ENCODE measurements at regions not wholly inside any gene's neighbourhood (a gene's known extent, or its start where the extent isn't known, plus 50 kb on each side); places are given as distances from the start of the nearest gene placed in this dataset.
A peak's percentile ranks its signal among the peaks of the same experiment; 100 is the strongest.
"Not testable (repeated sequence)": the region's sequence is repeated elsewhere in the genome, so short reads cannot be mapped to it uniquely, and the experiment has no call there.

- no peak for ATAC-seq (replicated peaks)
- Mint-ChIP-seq H3K4me3 (no peak overlapping the region), H3K36me3 (no peaks in the 10 kb centered on the region), H3K4me1 (peaks cover 0 to 13% of the 10 kb centered on the region in 2 donors), H3K9me3 (no peaks in the 10 kb centered on the region), H3K27ac (no peak overlapping the region), H3K27me3 (peaks cover 9 to 13% of the 10 kb centered on the region in 2 donors)
- no peak for DNase-seq
Observed at GRCh38 chr6:139982652-139983295, 608.3 kb upstream of the CITED2 start.

GRCh38 chr6:139982195-139982594 is 607.7 kb upstream of the CITED2 start:
- Mint-ChIP-seq H3K27me3 (peaks cover 9 to 13% of the 10 kb centered on the region in 2 donors), H3K36me3 (no peaks in the 10 kb centered on the region), H3K9me3 (no peaks in the 10 kb centered on the region), H3K27ac (no peak overlapping the region), H3K4me3 (no peak overlapping the region), H3K4me1 (peaks cover 0 to 7% of the 10 kb centered on the region in 2 donors)
- DNase-seq (no peak), ATAC-seq (replicated peaks) (no peak)

- Mint-ChIP-seq H3K9me3 (no peaks in the 10 kb centered on the region), H3K36me3 (no peaks in the 10 kb centered on the region), H3K4me1 (peaks cover 0 to 6% of the 10 kb centered on the region in 2 donors), H3K27me3 (peaks cover 9 to 13% of the 10 kb centered on the region in 2 donors), H3K27ac (no peak overlapping the region), H3K4me3 (no peak overlapping the region)
- DNase-seq = no peak
- ATAC-seq (replicated peaks) = no peak
Observed at GRCh38 chr6:139981768-139982181, 607.3 kb upstream of the CITED2 start.

- Mint-ChIP-seq H3K4me3 (no peak overlapping the region), H3K27me3 (peaks cover 9 to 13% of the 10 kb centered on the region in 2 donors), H3K36me3 (no peaks in the 10 kb centered on the region), H3K27ac (no peak overlapping the region), H3K9me3 (no peaks in the 10 kb centered on the region), H3K4me1 (peaks cover 0 to 6% of the 10 kb centered on the region in 2 donors)
- DNase-seq = no peak
- no peak for ATAC-seq (replicated peaks)
Observed at GRCh38 chr6:139981066-139981624, 606.7 kb upstream of the CITED2 start.

GRCh38 chr6:139980631-139981030 is 606.2 kb upstream of the CITED2 start:
- H3K36me3 Mint-ChIP-seq; H3K4me1 Mint-ChIP-seq; H3K9me3 Mint-ChIP-seq; H3K4me3 Mint-ChIP-seq; H3K27ac Mint-ChIP-seq; DNase-seq; ATAC-seq (replicated peaks): not testable (repeated sequence)
- H3K27me3 Mint-ChIP-seq = peaks cover 6 to 14% of the 10 kb centered on the region in 2 donors

GRCh38 chr6:139979021-139979725 is 604.7 kb upstream of the CITED2 start:
- no peak overlapping the region for H3K27ac Mint-ChIP-seq
- peaks cover 0 to 6% of the 10 kb centered on the region in 2 donors for H3K4me1 Mint-ChIP-seq
- DNase-seq (no peak), ATAC-seq (replicated peaks) (no peak)
- H3K9me3 Mint-ChIP-seq = no peaks in the 10 kb centered on the region
- H3K27me3 Mint-ChIP-seq = peaks cover 4 to 6% of the 10 kb centered on the region in 2 donors
- H3K36me3 Mint-ChIP-seq = no peaks in the 10 kb centered on the region
- H3K4me3 Mint-ChIP-seq = no peak overlapping the region

GRCh38 chr6:139977887-139978332 is 603.5 kb upstream of the CITED2 start:
- Mint-ChIP-seq H3K9me3 (no peaks in the 10 kb centered on the region), H3K27me3 (peaks cover 0 to 6% of the 10 kb centered on the region in 2 donors), H3K4me1 (peaks cover 0 to 6% of the 10 kb centered on the region in 2 donors), H3K36me3 (no peaks in the 10 kb centered on the region), H3K4me3 (no peak overlapping the region), H3K27ac (no peak overlapping the region)
- no peak for ATAC-seq (replicated peaks)
- DNase-seq = no peak

GRCh38 chr6:139973669-139974344 is 599.4 kb upstream of the CITED2 start:
- no peaks in the 10 kb centered on the region for H3K9me3 Mint-ChIP-seq
- H3K27me3 Mint-ChIP-seq = peaks cover 0 to 6% of the 10 kb centered on the region in 2 donors
- H3K4me1 Mint-ChIP-seq = peaks cover 11 to 16% of the 10 kb centered on the region in 2 donors
- DNase-seq (no peak), ATAC-seq (replicated peaks) (no peak)
- H3K36me3 Mint-ChIP-seq = no peaks in the 10 kb centered on the region
- no peak overlapping the region for H3K27ac Mint-ChIP-seq
- no peak overlapping the region for H3K4me3 Mint-ChIP-seq

GRCh38 chr6:139972116-139972515 is 597.7 kb upstream of the CITED2 start:
- no peak for DNase-seq
- Mint-ChIP-seq H3K4me3 (no peak overlapping the region), H3K27ac (no peak overlapping the region), H3K4me1 (peaks cover 11 to 16% of the 10 kb centered on the region in 2 donors), H3K27me3 (peaks cover 0 to 6% of the 10 kb centered on the region in 2 donors), H3K9me3 (no peaks in the 10 kb centered on the region), H3K36me3 (no peaks in the 10 kb centered on the region)
- ATAC-seq (replicated peaks) = no peak

- DNase-seq (no peak), ATAC-seq (replicated peaks) (peak; percentile 71 to 85)
- H3K4me3 Mint-ChIP-seq = no peak overlapping the region
- no peaks in the 10 kb centered on the region for H3K9me3 Mint-ChIP-seq
- H3K4me1 Mint-ChIP-seq = peaks cover 11 to 16% of the 10 kb centered on the region in 2 donors
- H3K27ac Mint-ChIP-seq = no peak overlapping the region
- H3K27me3 Mint-ChIP-seq = peaks cover 0 to 1% of the 10 kb centered on the region in 2 donors
- no peaks in the 10 kb centered on the region for H3K36me3 Mint-ChIP-seq
Observed at GRCh38 chr6:139970591-139970991, 596.1 kb upstream of the CITED2 start.

- no peaks in the 10 kb centered on the region for H3K9me3 Mint-ChIP-seq
- ATAC-seq (replicated peaks) = no peak
Observed at GRCh38 chr6:139967497-139967896, 593.0 kb upstream of the CITED2 start.

GRCh38 chr6:139965393-139965792 is 590.9 kb upstream of the CITED2 start:
- H3K4me3 Mint-ChIP-seq = no peak overlapping the region
- no peaks in the 10 kb centered on the region for H3K27me3 Mint-ChIP-seq
- H3K27ac Mint-ChIP-seq = no peak overlapping the region
- H3K9me3 Mint-ChIP-seq = no peaks in the 10 kb centered on the region
- DNase-seq (no peak), ATAC-seq (replicated peaks) (no peak)
- peaks cover 3 to 6% of the 10 kb centered on the region in 2 donors for H3K4me1 Mint-ChIP-seq
- no peaks in the 10 kb centered on the region for H3K36me3 Mint-ChIP-seq

More at GRCh38 chr6:139967497-139967896, 593.0 kb upstream of the CITED2 start:
- DNase-seq = no peak
- no peaks in the 10 kb centered on the region for H3K36me3 Mint-ChIP-seq
- no peak overlapping the region for H3K4me3 Mint-ChIP-seq
- H3K27me3 Mint-ChIP-seq = no peaks in the 10 kb centered on the region
- no peak overlapping the region for H3K27ac Mint-ChIP-seq
- H3K4me1 Mint-ChIP-seq = peaks cover 14 to 16% of the 10 kb centered on the region in 2 donors

- Mint-ChIP-seq H3K4me3 (no peak overlapping the region), H3K4me1 (peaks cover 0 to 3% of the 10 kb centered on the region in 2 donors), H3K36me3 (no peaks in the 10 kb centered on the region), H3K27me3 (no peaks in the 10 kb centered on the region), H3K9me3 (no peaks in the 10 kb centered on the region), H3K27ac (no peak overlapping the region)
- ATAC-seq (replicated peaks) = no peak
- DNase-seq = no peak
Observed at GRCh38 chr6:139964737-139965136, 590.3 kb upstream of the CITED2 start.

GRCh38 chr6:139962654-139963347 is 588.4 kb upstream of the CITED2 start:
- peak in 1 of 2 donors; percentile 46 for ATAC-seq (replicated peaks)
- no peak for DNase-seq
- Mint-ChIP-seq H3K9me3 (no peaks in the 10 kb centered on the region), H3K36me3 (no peaks in the 10 kb centered on the region), H3K27me3 (no peaks in the 10 kb centered on the region), H3K4me3 (no peak overlapping the region), H3K27ac (no peak overlapping the region), H3K4me1 (peaks cover 0 to 3% of the 10 kb centered on the region in 2 donors)

All from stimulated activated naive B cell treated with anti-CD40 and anti-IgM and Interleukin-4, amounts not matched to agents 10 μg/mL and 1 μg/mL and 100 μg/mL, for 72 hours (primary cell).